CD4-positive, alpha-beta T cell treated with Interleukin-6 for 4 hours (primary cell): ENCODE measurements at regions not wholly inside any gene's neighbourhood (a gene's known extent, or its start where the extent isn't known, plus 50 kb on each side); places are given as distances from the start of the nearest gene placed in this dataset.

Source experiments
- DNase-seq: peaks from one replicate; pipeline ENCODE4 v3.0.0-alpha.2; 2020; ENCODE audit warnings: mixed read lengths

DNA sequence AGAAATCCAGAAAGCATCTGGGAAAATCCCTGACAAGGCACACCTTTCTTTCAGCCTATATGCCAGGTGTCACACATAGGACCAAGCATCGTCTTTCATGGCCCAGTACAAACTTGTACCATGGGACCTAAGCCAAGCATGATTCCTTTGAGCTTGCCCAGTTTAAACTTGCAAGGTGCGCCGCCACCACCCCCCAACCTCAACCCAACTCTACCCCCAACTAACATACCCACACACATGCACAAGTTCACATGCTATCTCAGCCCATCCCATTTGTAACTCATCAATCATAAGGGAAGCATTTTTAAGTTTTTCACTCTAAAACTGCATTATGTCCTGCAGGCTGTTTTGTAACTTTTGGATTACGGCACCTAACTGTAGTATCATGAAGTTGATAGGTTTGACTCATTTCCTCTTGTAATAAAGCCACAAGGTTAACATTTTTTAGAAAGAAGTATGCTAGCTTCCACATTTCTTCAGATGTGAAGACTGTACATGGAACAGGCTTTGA, 145.9 kb upstream of the FST start:
- DNase-seq: no peak

DNA sequence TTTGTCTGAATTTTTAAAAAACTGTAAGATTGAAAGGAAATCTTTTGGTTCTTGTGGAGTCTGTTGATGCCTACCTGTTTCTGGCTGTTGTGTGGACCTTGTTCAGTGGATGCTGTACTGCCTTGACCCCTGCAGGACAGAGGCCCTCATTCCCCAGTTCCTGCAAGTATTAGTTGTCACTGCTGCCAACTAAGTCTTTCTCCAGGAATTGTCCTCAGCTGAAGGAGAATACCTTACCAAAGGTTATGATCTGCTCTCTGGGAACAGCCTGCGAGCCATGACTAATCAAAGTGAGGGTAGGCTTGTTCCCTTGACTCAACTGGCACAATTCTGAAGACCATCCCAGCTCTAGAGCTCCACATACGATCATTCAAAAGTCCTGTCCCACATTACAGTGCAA, 145.3 kb upstream of the FST start:
- DNase-seq: no peak

DNA sequence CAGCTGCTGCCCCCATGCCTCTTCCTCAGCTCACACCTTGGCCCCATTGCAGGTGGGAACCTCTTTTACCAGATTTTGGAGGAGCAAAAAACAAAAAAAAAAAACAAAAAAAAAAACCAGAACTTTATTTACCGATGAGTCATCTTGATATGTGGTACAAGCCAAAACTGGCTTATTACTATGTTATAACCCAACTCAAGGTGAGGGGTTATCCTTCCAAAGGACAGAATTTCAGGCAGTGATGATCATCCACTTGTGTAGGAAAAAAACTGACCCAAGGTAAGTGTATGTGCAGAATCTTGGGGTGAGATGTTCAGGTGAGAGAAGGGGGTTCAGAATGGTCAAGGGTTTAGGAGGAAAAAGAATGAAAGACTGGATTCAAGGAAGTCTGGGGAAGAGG, 142.6 kb upstream of the FST start:
- no peak for DNase-seq

DNA sequence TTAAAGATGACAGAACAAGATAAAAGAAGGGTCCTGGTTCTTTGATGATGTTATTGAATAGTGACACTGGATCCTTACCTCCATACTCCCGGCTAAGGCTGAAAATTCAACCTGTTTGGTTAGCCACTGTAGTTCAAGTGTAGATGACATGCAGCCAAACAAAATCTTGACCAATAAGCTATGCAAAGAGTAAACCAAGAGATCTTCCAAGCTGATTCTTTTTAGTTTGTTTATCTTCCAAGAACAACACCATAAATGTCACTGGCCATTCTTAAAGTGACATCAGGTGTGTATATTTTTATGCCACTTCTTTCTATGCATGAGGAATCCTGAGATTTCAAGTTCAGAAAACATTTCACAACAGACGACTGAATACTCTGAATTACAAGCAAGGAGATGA, 141.5 kb upstream of the FST start:
- no peak for DNase-seq

DNA sequence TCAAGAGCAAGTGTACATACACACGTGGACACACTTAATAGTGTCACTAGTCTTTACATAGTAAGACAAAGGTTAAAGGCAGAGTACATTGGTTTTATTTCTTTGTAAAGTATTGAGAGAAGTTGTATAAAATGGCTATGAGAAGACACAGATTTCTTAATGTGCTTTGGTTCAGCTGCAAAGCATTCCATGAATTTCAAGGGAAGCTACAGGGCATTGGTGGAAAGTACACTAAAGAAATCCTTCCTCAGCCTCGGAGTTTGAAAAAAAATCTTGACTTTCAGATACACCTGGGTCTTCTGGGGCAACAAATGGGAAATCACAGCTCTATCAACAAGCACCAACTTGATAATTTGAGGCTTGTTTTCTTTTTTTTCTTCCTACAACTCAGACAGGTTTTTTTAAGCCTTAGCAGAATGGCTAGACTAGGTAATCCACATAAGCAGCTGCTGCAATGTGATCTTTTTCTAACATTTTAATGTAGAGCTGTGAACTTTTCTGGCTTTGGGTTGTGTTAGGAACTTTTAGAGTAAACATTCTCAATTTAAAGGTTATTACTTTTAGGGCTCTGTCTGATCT, 140.4 kb upstream of the FST start:
- DNase-seq: no peak

DNA sequence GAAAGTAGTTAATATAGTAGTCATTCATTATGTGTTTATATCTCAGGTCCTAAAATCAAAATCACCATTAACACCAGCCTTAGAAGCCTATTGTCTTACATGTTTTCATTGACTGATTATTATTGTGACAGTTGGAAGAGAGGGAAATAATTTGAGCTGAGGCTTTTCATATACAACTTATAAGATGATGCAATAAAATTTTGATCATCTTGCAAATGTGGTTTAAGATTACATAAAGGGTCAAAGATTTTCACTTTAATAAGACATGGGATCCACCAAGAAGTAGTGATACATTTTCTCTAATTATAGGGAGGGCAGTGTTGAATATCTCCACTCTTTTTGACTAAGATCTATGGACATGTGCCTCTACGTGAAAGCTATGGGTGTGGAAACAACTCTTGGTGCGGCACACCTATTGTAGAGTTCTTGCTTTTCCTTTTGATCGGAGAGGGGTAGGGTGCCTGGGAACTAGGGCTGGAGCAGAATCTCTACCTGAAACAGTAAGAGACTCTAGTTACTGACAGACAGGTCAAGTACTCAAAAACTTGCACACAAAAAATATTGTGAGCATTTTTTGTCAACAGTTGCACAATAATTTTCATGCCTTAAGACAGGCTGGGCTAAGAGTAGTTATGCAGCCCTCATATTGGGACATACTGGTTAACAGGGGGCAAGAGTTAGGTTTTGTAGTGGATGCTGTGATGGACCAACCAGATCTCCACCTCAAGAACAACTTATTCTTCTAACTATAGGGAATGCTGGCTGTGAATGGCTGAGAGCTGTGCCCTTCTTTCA, 139.3 kb upstream of the FST start:
- DNase-seq: no peak

DNA sequence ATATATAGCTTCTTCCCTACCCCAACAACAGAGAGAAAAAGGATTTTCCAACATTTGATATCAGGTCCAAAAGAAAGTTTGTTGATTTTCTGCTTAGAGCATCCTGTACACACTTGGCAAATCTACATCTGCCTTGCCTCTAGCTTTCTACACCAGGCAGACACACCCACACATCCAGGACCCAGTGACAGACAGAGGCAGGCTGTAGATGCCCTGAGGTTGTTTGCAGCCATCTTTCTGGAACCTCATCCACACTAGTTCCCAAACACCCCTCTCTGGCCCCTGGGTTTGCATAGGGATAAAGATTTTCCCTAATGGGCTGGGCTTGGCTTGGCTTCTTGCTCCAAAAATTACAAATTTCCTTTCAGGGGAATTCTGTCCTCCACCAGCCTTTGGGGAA, 138.2 kb upstream of the FST start:
- no peak for DNase-seq

DNA sequence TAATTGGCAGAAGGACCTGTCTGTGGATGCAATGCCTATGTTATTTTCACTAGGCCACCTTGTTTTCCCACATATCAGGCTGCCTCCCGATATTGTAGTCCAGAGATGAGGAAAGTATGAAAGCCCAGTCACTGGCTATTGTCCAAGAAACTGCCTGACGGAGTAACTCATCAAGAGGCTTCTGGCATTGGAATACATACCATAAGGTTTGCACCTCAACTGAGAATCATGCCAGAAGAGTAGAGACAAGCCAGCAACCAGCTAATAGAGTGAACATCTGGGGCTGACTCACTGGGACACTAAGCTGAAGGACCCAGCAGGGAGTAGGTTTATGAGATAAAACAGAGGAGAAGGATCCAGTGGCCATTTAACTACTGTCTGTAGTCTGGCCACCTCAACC, 137.2 kb upstream of the FST start:
- no peak for DNase-seq

DNA sequence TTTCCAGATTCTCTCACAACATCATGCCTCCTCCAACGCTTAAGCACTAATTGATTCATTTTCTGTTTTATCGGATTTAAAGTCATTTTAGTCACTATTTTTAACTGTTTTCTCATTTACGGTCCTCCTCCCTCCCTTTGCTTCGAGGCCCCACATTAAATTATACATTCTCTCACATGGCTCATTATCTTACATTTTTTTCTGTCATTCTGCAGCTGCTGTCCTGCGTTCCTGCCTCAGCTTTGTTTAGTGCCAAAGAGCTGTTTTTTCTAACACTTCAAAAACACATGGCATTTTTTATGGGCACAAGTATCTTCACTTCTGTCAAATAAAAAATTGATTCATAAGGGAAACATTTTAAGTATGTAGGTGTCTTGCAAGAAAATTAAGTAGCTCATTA, 130.1 kb upstream of the FST start:
- no peak for DNase-seq

DNA sequence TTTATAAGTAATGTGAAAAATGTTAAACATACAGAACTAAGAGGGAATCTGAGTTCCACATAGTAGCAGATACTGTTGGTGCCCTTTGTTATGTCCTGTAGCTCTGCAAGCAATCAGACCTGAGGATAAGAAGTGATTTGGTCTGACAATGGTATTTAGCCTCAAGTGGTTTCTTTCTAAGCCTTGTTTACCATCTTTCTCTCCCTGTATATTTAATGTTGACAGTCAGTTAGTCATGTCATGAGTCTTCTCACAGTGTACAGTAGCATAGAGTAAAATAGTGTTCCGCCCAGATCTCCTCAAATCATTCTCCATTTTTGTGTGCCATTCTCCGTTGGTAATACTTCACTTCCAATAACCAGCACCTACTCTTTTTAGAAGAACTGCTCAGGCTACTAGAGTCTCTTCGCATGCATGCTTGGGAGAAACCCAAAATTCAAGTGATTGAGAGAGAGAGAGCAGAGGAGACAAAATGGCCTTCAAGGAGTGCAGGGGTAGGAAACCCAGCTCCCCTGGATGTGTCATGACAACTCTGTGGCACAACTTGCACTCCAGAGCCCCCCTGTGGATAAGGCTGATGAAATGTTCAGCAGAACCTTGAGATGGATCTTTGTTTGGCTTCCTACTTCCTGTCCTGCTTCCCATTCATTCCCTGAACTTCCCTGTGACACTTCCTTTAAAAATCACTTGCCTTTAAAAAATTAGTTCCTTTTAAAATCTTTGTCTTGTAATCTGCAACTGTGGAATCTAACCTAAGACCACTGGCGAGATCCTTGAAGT, 129.2 kb upstream of the FST start:
- DNase-seq: no peak

DNA sequence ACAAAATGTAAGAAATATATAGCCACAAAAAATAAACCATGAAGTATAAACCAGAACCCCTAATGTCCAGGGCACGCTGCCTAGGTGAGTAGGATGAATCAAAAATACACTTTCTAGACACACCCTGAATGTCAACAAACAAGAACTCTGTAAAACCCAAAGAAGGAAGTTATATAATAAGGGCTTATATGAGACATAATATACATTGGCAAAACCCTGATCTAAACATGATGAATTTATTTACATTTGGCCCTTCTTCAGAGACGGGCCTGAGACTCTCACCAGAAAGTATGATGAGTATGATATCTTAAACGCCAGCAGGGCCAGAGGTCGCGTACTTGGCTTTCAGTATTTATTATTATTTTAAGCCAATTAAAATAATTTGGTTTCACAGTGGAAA, 125.1 kb upstream of the FST start:
- DNase-seq: no peak

DNA sequence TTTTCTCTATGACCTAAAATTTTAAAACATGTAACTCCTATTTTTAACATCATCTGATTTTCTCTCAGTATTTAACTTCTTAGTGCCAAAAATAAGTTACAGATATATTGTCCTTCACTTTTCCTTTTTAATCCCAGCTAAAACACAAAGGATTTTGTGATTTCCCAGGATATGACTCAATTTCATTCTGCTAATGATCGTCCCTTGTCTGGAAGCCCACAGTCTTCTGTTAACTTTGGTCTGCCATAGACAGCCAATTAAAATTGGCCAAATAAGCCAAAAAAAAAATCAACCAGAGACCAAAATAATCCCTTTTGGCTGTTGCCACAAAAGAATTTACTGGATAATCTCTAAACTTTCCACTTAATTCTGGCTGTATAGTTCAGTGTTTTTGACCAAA, 124.5 kb upstream of the FST start:
- no peak for DNase-seq

DNA sequence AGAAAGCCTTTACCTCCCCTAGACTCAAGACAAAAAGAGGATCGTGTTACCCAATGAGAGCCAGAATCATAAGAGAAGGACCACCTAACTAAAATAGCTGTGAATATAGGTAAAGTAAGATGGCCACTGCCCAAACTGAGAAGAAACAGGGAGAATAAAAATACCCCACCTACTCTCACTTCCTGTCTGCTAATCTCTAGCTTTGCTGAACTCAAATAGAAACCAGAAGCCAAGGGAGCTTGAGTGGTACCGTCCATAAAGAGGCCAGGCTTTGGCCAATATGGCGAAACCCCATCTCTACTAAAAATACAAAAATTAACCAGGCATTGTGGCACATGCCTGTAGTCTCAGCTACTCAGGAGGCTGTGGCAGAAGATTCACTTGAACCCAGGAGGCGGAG, 123.0 kb upstream of the FST start:
- no peak for DNase-seq

DNA sequence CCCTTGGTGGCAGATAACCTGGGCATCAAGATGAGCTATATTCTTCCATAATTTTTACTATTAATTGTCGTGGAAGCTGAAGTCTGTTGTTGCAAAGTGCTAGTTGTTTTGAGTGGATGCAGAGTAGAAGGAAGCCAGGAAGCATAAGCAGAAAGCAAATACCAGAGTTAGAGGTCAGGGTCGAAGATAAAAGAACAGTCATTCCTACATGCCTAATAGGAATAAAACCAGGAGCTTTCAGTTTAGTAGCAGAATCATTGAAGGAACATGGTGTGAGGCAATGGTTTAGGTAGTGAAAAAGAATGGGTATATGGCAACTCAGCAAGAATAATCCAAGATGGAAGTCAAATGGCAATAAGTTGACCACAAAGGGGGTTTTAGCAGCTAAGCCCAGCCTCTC, 121.6 kb upstream of the FST start:
- DNase-seq: no peak

DNA sequence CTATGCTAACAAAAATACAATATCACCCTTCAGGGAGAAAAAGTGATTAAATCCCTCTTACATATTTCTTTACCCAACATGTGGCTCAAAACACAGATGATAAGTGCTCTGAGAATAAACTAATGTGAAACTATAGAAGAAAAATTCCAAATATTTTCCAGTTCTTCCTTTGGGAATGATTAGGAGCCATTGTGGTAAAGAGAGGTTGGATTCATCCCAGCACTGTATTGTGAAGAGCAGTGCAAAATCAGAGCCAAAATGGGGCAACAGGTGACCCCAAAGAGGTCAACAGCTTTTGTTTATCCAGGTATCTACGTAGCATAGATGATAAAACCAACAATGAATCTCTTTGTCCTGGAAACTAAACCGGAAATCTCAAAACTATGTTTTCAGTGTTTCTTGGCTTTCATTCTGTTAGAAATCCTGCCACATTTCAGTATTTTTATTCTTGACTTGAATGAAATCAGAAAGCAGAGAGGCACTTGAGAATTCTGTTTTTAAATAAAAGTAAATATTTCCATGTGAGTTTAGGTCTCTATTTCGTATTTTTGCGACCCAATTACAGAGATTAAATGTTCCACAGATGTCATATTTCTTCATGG, 120.4 kb upstream of the FST start:
- DNase-seq: no peak

DNA sequence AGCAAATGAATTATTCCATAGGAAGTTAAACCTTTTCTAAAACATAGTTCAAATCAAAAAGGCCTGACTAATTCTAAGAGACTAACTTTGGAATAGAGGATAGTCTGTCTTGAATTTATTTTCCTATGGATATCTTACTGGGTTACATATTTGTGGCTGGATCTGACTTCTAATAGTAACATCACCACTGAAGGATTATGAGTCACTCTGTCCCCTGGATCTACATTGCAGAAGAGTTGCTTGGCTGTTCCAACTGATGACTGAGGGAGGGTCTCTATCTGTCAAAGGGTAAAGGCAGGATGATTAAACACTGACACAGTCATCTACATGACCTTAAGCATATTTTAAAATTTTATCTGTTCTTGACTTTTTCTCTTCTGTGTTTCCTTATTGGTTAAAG, 119.6 kb upstream of the FST start:
- no peak for DNase-seq

DNA sequence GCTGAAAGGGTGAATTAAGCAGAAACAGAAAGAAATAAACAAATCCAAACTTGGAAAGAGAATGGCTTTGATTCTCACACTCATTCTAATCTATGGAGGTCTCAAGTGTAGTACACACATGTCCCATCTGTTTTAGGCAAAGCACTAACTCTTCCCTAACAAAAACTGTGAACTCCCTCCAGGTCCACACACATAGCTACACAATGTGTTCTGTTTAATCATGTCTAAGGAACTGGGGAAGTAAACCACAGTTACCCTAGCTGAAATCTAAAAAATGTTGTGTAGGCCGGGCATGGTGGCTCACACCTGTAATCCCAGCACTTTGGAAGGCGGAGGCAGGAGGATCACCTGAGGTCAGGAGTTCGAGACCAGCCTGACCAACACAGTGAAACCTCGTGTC, 118.7 kb upstream of the FST start:
- no peak for DNase-seq

DNA sequence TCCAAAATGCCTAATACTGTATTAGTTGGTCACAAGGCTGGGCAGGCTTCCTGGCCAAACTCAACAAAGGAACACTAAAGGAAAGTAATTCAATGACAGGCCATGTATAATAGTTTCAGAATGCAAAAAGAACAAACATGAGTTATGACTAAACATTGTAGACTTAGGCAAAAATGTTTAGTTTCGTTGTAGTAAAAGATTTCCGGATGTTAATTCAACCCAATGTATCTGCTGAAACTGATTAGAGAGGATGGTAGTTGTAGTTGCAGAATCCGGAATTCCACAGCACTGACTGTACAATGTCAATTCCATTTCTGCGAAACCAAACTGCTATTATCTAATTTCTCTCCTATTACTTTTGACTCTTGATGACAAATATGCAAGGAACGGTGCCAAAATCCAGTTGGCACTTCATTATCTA, 117.9 kb upstream of the FST start:
- DNase-seq: no peak

DNA sequence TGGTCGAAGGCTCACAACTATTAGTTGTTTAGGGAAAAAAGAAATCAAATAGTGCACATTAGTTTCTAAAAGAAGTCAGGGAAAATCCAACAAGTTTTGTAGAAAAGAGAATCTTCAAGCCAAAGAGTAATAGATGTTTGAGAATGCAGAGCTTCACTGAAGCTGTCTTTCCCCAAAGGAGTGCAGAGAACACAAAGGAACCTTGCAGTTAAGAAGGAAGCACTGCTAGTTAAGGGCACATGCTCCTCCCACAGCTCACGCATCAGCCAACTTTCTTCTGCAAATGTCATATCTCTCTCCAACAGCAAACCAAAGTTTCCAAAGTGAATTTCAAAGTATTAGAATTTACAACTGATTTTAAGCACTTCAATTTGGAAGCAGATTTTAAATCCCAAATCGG, 116.4 kb upstream of the FST start:
- no peak for DNase-seq

DNA sequence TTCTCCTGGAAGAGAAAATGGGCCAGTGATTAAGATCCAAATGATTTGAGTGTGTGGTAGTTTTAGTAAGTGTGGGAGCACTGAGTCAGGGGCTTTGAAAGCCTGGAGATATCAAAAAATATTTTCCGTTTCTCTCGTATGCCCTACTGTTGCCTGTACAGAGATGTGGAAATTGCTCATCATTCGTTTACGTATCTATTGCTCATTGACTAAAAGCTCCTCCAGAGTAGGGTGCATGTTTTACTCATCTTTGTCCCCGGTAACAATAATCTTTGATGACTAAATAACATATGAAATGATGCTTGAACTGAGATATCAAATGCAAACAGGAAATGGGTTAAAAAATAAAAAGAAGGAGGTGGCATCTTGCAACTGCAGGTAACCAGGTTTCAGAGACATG, 114.2 kb upstream of the FST start:
- no peak for DNase-seq

DNA sequence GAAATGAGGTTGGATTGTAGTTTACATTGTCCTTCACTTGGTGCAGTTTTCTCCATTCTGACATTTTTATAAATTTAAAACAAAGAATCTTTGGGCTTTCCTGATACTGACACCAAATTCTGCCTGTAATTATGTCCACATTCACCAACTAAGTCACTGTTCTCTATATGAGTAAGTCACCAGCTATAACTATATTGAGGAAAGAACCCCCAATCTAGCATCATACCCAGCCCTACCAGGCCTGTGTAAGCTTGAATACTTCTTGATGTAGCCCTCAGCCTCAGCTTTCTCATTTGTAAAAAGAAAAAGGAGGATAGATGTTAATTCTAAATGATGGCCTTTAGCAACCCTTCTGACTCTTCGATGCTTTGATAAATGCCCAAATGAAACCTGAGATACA, 112.7 kb upstream of the FST start:
- no peak for DNase-seq

DNA sequence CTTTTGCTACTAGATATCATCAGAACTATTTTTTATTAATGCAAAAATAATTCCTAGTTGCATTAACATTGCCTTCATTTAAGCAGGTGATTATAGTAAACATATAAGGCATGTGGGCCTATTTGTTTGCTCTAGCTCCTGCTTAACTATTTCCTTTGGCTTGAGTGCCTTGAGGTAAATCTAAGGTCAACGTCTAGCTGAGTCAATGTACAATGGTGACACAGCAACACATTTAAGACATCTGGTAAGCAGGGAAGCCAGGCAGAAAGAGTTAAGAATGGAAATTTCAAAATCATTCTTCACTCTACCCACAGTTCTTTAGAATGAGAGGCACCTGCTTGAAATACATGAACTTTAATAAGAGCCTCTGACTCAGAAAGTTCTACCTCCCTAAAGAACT, 111.9 kb upstream of the FST start:
- no peak for DNase-seq

DNA sequence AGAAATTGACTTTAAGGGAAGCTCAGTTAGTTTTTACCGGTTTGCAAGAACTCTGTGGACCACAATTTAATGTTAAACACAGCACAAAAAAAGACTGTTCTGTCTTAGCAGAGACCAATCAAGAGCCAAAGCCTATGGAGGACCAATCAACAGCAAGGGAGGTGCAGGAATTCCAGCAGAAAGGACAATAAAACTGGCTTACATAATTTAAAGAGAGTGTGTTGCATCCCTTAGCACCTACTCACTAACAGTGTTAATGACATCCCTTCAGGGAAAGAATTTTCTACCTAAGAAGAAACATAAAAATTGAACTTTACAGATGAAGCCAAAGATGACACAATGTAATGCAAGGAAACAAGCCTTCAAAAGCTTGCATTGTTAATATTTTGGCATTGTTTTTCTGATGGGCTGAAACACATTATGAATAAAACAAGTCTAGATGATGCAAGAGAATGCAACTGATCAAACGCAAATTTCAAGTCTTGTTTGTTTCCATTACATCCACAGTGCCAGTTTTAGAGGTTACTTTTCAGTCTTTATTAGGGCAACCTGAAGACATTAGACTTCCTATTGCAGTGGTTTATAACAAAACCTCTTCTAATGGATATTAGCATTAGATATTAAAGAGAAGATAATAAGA, 111.3 kb upstream of the FST start:
- no peak for DNase-seq
